LNCAP (cell line): ENCODE measurements at regions not wholly inside any gene's neighbourhood (a gene's known extent, or its start where the extent isn't known, plus 50 kb on each side); places are given as distances from the start of the nearest gene placed in this dataset.

Source experiments
- TF ChIP-seq, protein P1 (sequence below): fragments of 450-650 bp; IDR thresholded peaks from 2 replicates; pipeline ENCODE4 v1.5.1; 2017; ENCODE audit warnings: mild to moderate bottlenecking

DNA sequence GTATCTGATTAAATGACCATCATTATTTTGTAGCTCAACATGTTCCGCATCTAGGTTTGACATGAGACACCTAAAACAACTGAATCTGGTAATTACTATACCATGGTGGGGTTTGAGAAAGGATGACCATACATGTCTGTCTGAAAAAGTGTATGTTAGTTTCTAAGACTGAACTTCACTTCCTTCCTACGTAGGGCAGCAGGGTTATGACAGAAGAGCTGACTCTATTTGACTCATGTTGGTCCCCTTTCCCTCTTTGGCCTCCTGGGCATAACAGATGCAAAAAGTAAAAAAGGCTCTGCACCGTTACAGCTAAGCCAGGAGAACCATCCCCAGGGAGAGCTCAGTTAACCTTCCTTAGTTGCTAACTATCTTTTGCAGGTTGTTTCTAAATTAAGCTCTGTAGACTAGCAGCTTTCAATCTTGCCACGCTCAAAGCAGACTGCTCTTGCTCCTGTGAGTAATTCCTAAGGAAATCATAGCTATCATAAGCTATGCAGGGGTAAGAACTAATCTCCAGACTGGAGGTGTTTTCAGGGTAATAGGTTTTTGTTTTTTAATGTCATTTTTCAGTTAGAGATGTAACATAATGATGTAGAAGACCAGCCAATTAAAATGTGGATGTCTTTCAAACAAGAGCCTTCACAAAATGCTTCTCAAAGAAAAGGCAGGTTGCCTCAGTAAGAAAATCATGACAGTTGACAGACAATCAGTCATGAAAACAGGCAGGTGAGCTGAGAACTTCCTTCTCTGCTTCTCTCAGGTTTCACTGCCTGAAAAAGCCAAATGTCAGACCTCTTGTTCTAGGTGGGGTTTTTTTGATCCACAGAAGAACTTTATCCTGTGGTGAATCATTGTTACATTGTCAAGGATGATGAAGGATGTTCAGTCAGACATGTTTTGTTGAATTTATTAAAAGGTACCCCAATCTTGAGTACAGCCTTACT lies 66.9 kb upstream of the DAPP1 start:
- TF ChIP-seq, protein P1, sequence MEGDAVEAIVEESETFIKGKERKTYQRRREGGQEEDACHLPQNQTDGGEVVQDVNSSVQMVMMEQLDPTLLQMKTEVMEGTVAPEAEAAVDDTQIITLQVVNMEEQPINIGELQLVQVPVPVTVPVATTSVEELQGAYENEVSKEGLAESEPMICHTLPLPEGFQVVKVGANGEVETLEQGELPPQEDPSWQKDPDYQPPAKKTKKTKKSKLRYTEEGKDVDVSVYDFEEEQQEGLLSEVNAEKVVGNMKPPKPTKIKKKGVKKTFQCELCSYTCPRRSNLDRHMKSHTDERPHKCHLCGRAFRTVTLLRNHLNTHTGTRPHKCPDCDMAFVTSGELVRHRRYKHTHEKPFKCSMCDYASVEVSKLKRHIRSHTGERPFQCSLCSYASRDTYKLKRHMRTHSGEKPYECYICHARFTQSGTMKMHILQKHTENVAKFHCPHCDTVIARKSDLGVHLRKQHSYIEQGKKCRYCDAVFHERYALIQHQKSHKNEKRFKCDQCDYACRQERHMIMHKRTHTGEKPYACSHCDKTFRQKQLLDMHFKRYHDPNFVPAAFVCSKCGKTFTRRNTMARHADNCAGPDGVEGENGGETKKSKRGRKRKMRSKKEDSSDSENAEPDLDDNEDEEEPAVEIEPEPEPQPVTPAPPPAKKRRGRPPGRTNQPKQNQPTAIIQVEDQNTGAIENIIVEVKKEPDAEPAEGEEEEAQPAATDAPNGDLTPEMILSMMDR, result no peak

DNA sequence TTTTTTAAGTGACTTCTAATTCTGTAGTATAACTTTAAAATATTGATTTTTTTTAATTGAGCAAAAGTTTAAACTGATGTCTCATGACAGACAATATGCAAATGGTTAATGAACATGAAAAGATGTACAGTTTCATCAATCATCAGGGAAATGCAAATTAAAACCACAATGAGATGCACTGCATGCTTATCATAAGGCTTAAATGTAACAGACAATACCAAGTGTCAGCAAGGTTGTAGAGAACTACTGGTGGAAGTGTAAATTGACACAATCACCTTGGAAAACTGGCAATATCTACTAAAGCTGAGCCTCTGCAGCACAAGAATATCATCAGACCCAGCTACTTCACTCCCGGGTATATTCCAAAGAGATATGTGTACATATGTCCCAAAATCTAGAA lies 70.2 kb upstream of the DAPP1 start:
- TF ChIP-seq, protein P1, result no peak

DNA sequence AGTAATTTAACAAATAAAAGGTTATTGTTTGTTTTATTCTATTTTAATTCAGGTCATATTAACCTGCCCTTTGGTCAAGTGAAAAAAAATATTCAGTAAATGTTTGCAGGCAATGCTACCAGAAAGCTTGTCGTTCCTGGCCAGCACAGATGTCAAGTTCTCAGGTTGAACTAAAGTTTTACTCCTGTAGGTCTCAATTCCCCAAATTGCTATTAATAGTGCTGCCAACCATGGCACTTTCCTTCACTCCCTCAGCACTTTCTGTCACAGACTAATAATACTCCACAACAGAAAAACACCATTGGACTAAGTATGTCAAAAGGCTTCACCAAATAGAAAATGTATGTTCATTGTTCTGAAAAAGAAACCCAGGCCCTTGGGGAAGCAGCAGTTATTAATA lies 79.2 kb upstream of the C4orf54 start:
- TF ChIP-seq, protein P1, result no peak

DNA sequence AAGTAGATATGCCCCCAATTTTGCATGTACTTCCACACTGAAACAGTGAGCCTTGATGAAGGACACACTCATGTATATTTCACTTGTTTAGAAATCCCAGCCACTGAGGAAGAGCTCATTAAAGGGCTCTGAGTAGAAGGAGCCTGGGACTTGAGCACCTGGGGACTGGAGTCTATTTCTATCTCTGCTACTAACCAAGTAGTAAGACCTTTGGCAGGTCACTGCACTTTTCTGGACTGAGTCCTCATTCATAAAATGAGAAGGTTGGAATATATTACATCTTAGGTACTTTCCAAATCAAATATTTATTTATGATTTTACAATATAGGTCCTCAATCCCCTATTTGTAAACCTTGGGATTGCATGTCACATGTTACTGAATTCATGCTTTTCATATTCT lies 78.2 kb upstream of the C4orf54 start:
- TF ChIP-seq, protein P1, result no peak

DNA sequence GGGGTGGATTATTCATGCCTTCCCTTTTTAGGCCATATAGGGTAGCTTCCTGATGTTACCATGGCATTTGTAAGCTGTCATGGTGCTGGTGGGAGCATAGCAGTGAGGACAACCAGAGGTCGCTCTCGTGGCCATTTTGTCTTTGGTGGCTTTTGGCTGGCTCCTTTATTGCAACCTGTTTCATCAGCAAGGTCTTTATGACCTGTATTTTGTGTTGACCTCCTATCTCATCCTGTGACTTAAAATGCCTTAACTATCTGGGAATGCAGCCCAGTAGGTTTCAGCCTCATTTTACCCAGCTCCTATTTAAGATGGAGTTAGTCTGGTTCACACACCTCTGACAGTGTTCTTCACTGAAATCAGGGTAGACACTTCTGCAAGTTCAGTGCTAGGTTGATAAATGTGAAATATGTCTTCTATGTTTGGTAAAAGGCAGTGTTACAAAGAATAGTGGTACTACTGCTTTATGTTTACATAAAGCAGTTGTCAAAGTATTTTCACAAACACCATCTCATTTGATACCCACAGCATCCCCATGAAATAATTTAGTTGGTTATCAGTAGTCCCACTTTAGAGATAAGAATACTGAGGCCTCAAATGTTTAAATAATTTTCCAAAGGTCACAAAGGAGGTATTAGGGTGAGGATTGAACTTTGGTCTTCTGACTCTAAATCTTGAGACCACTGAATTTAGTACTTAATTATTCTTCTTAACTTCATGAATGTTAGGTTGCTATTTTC lies 77.1 kb upstream of the C4orf54 start:
- TF ChIP-seq, protein P1, result no peak

DNA sequence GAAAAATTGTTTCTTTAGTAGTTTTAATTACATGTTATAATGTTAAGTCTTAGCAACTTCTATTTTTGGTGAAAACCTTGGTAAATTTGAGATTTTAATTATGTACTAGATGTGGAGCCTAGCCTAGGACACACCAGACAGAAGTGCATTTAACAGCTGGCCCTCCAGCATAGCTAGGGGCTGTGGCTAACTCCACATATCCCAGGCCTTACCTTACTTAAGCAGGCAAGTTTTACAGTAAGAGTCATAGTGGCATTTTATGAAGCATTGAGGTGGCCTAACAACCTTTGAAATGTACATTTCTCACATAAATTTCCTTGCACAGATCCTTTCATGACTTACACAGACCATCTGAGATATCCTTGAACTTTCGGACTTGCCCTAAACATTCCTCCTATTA lies 71.6 kb upstream of the C4orf54 start:
- TF ChIP-seq, protein P1, result no peak

DNA sequence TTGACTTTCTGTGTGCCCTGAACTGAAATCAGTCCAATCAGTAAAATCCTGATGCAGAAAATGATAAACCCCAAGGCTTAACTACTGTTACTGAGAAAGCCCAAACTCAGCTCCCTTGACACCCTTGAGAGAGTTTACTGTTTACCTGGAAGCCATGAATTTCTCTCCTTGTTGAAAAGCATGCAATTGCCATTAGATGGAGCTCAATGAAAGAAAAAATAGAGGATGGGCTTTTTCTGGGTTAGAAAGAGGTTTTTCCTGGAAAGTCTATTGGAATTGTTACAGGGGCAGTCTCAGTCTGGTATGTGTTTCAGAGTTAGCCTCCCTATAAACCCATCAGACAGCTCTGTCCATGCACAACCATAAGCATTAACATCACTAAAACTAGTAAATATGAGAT lies 66.4 kb upstream of the C4orf54 start:
- TF ChIP-seq, protein P1, result peak; percentile 34; the same call in 1 of the 2 replicates
